RWPE2 (cell line): ENCODE measurements at regions not wholly inside any gene's neighbourhood (a gene's known extent, or its start where the extent isn't known, plus 50 kb on each side); places are given as distances from the start of the nearest gene placed in this dataset.

Source experiments
- ATAC-seq: fragments of 200-7000 bp; cut with Tn5 transposase; 3 replicates; pipeline ENCODE4 v1.9.1; 2021; ENCODE audit warnings: low read depth
- DNase-seq: peaks from one replicate; pipeline ENCODE4 v3.0.0-alpha.2; 2020; ENCODE audit warnings: low spot score
- H3K27ac ChIP-seq: fragments of 450-650 bp; 2 replicates; pipeline ENCODE4 v1.5.1; 2017; ENCODE audit warnings: mild to moderate bottlenecking; ENCODE audit not compliant: poor library complexity, severe bottlenecking
- H3K27me3 ChIP-seq: fragments of 250-450 bp; sonication (Bioruptor Pico); 2 replicates; pipeline ENCODE4 v1.5.1; 2021; ENCODE audit warnings: mild to moderate bottlenecking, moderate library complexity; ENCODE audit not compliant: insufficient read depth, poor library complexity, severe bottlenecking
- H3K36me3 ChIP-seq: fragments of 250-450 bp; sonication (Bioruptor Pico); 2 replicates; pipeline ENCODE4 v1.5.1; 2020; ENCODE audit warnings: low read depth, mild to moderate bottlenecking, moderate library complexity
- H3K4me1 ChIP-seq: fragments of 250-450 bp; sonication (Bioruptor Pico); 2 replicates; pipeline ENCODE4 v1.5.1; 2021; ENCODE audit warnings: mild to moderate bottlenecking, moderate library complexity; ENCODE audit not compliant: insufficient read depth, poor library complexity, severe bottlenecking
- H3K4me3 ChIP-seq: fragments of 250-450 bp; sonication (Bioruptor Pico); 2 replicates; pipeline ENCODE4 v1.5.1; 2021; ENCODE audit warnings: mild to moderate bottlenecking, moderate library complexity; ENCODE audit not compliant: severe bottlenecking
- H3K9me3 ChIP-seq: fragments of 250-450 bp; sonication (Bioruptor Pico); 2 replicates; pipeline ENCODE4 v1.5.1; 2021; ENCODE audit warnings: mild to moderate bottlenecking, moderate library complexity; ENCODE audit not compliant: severe bottlenecking
- TF ChIP-seq, protein P1 (sequence below): fragments of 450-650 bp; IDR thresholded peaks from one replicate; pipeline ENCODE4 v1.5.1; 2017; ENCODE audit warnings: mild to moderate bottlenecking, moderate library complexity; ENCODE audit not compliant: poor library complexity, severe bottlenecking

DNA sequence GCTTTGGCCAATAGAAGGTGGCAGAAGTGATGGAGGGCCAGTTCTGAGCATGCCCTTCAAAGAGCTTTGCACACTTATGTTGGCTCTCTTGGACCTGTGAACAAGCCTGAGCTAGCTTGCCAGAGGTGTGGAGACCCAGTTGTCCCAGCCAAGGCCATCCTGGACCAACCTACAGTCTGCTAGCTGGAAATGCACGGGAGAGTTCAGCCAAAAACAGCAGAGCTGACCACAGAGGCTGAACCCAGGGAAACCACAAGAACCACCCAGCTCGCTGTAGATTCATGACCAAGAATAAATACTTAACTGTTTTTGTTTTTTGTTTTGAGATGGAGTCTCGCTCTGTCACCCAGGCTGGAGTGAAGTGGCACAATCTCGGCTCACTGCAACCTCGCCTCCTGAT lies 65.4 kb upstream of the HAND1 start:
- ATAC-seq = 0 out of 3 replicates have a peak, but pooled peaks have one; percentile 15
- H3K4me3 ChIP-seq = no peak overlapping the region
- H3K27ac ChIP-seq = no peak overlapping the region
- no peaks in the 10 kb centered on the region for H3K36me3 ChIP-seq
- H3K4me1 ChIP-seq = no peaks in the 10 kb centered on the region
- DNase-seq = no peak
- TF ChIP-seq, protein P1, sequence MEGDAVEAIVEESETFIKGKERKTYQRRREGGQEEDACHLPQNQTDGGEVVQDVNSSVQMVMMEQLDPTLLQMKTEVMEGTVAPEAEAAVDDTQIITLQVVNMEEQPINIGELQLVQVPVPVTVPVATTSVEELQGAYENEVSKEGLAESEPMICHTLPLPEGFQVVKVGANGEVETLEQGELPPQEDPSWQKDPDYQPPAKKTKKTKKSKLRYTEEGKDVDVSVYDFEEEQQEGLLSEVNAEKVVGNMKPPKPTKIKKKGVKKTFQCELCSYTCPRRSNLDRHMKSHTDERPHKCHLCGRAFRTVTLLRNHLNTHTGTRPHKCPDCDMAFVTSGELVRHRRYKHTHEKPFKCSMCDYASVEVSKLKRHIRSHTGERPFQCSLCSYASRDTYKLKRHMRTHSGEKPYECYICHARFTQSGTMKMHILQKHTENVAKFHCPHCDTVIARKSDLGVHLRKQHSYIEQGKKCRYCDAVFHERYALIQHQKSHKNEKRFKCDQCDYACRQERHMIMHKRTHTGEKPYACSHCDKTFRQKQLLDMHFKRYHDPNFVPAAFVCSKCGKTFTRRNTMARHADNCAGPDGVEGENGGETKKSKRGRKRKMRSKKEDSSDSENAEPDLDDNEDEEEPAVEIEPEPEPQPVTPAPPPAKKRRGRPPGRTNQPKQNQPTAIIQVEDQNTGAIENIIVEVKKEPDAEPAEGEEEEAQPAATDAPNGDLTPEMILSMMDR = no peak
- H3K27me3 ChIP-seq = peaks cover 5% of the 10 kb centered on the region
- H3K9me3 ChIP-seq = no peaks in the 10 kb centered on the region

DNA sequence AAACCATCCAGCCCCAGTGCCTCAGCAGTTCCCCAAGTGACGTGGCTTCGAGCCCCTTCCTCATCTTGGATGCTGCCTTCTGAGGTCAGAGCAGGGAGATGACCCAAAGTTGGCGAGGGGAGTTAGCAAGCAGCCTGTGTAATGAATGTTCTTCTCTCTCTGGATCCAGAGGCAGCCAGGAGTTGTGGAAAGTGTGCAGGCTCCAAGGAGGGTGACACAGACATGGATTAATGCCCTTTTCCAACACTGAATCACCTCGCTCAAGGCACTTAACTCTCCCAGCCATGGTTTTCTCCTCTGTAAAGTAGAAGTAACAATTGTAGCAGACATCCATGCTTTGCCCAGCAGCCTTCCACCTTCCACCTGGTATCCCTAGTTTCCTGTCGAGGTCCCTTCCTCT lies 64.6 kb upstream of the HAND1 start:
- Histone ChIP-seq H3K9me3 (no peaks in the 10 kb centered on the region), H3K4me3 (no peak overlapping the region), H3K27me3 (peaks cover 5% of the 10 kb centered on the region), H3K4me1 (no peaks in the 10 kb centered on the region), H3K36me3 (no peaks in the 10 kb centered on the region), H3K27ac (no peak overlapping the region)
- TF ChIP-seq, protein P1 = no peak
- DNase-seq (no peak), ATAC-seq (peak; percentile 26; the same call in 2 of the 3 replicates)

DNA sequence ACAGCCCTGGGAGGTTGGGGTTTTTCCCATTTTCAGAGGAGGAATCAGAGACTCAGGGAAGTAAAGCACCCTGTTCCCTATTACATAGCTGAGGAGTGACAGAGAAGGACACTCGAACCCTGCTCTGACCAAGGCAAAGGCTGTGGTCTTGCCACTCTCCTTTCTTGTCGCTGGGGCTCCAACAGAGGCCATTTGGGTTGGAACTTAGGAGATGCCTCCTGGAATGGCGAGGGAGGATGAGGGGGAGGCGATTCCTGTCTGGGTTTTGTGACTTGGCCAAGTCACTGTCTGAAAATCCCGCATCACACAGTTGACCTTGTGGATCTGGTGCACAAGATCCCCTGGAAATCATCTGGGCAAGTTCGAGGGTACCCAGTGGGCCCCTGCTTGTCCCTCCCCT lies 64.0 kb upstream of the HAND1 start:
- Histone ChIP-seq H3K9me3 (no peaks in the 10 kb centered on the region), H3K4me3 (no peak overlapping the region), H3K27ac (no peak overlapping the region), H3K36me3 (no peaks in the 10 kb centered on the region), H3K4me1 (no peaks in the 10 kb centered on the region), H3K27me3 (peaks cover 5% of the 10 kb centered on the region)
- ATAC-seq (no peak), DNase-seq (no peak)
- TF ChIP-seq, protein P1 = no peak

DNA sequence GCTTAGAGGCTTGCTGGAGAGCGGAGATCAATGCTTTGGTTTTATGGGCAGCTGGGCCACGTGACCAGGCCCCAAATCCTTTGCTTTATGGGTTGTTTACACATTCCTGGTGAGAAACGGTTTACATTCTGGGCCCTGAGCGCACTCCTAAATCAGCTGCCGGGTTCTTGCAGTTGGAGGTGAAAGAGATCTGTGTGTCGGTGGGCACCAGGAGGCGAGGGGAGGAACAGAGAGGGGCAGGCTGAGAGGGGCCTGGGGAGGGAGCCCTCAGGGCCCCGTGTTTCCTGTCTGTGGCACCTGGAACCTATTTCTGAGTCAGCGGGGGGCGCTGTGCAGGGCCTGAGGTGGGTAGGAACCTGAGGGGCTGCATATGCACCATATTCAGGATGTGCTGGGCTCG lies 63.5 kb upstream of the HAND1 start:
- no peak; the same call in 2 of the 3 replicates for ATAC-seq
- Histone ChIP-seq H3K4me1 (no peaks in the 10 kb centered on the region), H3K36me3 (no peaks in the 10 kb centered on the region), H3K27me3 (peaks cover 5% of the 10 kb centered on the region), H3K4me3 (no peak overlapping the region), H3K9me3 (no peaks in the 10 kb centered on the region), H3K27ac (no peak overlapping the region)
- no peak for DNase-seq
- TF ChIP-seq, protein P1 = peak; percentile 24

DNA sequence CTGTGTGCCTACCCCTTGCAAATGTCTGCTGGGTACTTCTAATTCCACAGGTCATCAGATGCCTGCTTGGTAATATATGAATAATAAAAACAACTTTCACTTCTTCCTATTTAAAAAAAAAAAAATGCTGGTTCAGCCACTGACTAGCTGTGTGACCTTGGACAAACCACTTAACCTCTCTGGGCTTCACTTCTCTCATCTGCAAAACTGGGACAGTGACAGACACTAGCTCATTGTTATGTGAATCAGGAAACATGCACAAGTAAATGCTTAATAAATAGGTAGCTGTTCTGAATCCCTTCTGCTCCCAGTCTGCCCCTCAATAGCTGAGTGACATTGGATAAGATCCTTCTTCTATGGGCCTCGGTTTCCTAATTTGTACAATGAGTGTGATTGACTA lies 62.6 kb upstream of the HAND1 start:
- DNase-seq (no peak), ATAC-seq (no peak)
- Histone ChIP-seq H3K27me3 (peaks cover 5% of the 10 kb centered on the region), H3K9me3 (no peaks in the 10 kb centered on the region), H3K27ac (no peak overlapping the region), H3K4me3 (no peak overlapping the region), H3K36me3 (no peaks in the 10 kb centered on the region), H3K4me1 (no peaks in the 10 kb centered on the region)
- TF ChIP-seq, protein P1 = no peak
